Body of pancreas (tissue), 4 donors: ENCODE measurements at regions not wholly inside any gene's neighbourhood (a gene's known extent, or its start where the extent isn't known, plus 50 kb on each side); places are given as distances from the start of the nearest gene placed in this dataset.

Experiments used
- ATAC-seq: fragments of 150-250 bp; one replicate; pipeline ENCODE4 v1.9.1; 2016
- DNase-seq, 4 donors: peaks; one replicate each; pipeline ENCODE4 v3.0.0-alpha.2; 2019
- H3K27ac ChIP-seq, 4 donors: fragments of 200-600 bp; sonication (generic); 1 replicate in 3 of 4; 2 replicates in 1 of 4; pipeline versions ENCODE4 v1.5.1 to v1.6.1; 2016 to 2019; ENCODE audit warnings: mild to moderate bottlenecking in 1 of 4, mixed read lengths in 1 of 4, moderate library complexity in 1 of 4
- H3K27me3 ChIP-seq, 2 donors: fragments of 200-600 bp; sonication (generic); one replicate each; pipeline ENCODE4 v1.6.0; 2016; ENCODE audit warnings: mild to moderate bottlenecking in 1 of 2
- H3K36me3 ChIP-seq, 2 donors: fragments of 200-600 bp; sonication (generic); replicated peaks in 1 of 2; 2 replicates each; pipeline ENCODE4 v1.5.1; 2016; ENCODE audit warnings: low read depth in 2 of 2; ENCODE audit not compliant: insufficient read depth in 1 of 2
- H3K4me1 ChIP-seq: fragments of 200-600 bp; sonication (generic); one replicate; pipeline ENCODE4 v1.6.0; 2016
- H3K4me3 ChIP-seq, 2 donors: fragments of 200-600 bp; sonication (generic); 1 replicate in 1 of 2; 2 replicates in 1 of 2; pipeline ENCODE4 v1.5.1; 2016 to 2019
- H3K9me3 ChIP-seq, 3 donors: fragments of 200-600 bp; sonication (generic); 1 replicate in 2 of 3; 2 replicates in 1 of 3; pipeline ENCODE4 v1.5.1; 2016
- CTCF ChIP-seq, 7 experiments: fragments of 450-650 bp in 4 of 7; fragments of 200-600 bp in 3 of 7; sonication (generic) in 3 of 7; IDR thresholded peaks; one replicate each; pipeline ENCODE4 v1.5.1; 2016 to 2019; ENCODE audit warnings: antibody characterized with exemption in 7 of 7
- POLR2A ChIP-seq, 3 donors: fragments of 450-650 bp; IDR thresholded peaks; one replicate each; pipeline ENCODE4 v1.6.1; 2016; ENCODE audit warnings: antibody characterized with exemption in 3 of 3, mild to moderate bottlenecking in 2 of 3
- WGBS, 2 donors: methylation state at CpG; one replicate each; pipeline ENCODE4 v1.1.5; 2017; 5-methylcytosine and 5-hydroxymethylcytosine counted together
- intact Hi-C: fragments of 100-400 bp; cut with DNase I; formaldehyde crosslinking; loops from one replicate; pipeline ENCODE4 v1.15.1; 2023

- intact Hi-C loops = no loop called here
Observed at GRCh38 chr4:123643691-123644090, 247.1 kb downstream of the SPRY1 start.

GRCh38 chr4:123649250-123649644, 252.7 kb downstream of the SPRY1 start:
- 39 to 50% methylated on average over 4 of the region's 4 CpGs for WGBS, 2 donors
- TF ChIP-seq CTCF (IDR thresholded peaks at IDR 0.05) (no peak), POLR2A (IDR thresholded peaks at IDR 0.05) (no peak)
- Histone ChIP-seq H3K9me3 (no peaks in the 10 kb centered on the region), H3K4me3 (no peak overlapping the region), H3K4me1 (peaks cover 39% of the 10 kb centered on the region), H3K27ac (peak overlapping the region; percentile 53 to 85 (median 76)), H3K36me3 (no peaks in the 10 kb centered on the region), H3K27me3 (no peaks in the 10 kb centered on the region)
- intact Hi-C loops = no loop called here
- no peak for DNase-seq
- ATAC-seq = no peak

More at GRCh38 chr4:123643691-123644090, 247.1 kb downstream of the SPRY1 start:
- DNase-seq = no peak
- H3K9me3 ChIP-seq = no peaks in the 10 kb centered on the region
- TF ChIP-seq CTCF (IDR thresholded peaks at IDR 0.05) (no peak), POLR2A (IDR thresholded peaks at IDR 0.05) (no peak)
- H3K4me1 ChIP-seq = peaks cover 4% of the 10 kb centered on the region
- no peak overlapping the region for H3K27ac ChIP-seq
- ATAC-seq = no peak
- H3K4me3 ChIP-seq = no peak overlapping the region
- 72 to 74% methylated on average over 1 of the region's 1 CpG for WGBS, 2 donors
- H3K27me3 ChIP-seq = no peaks in the 10 kb centered on the region
- no peaks in the 10 kb centered on the region for H3K36me3 ChIP-seq

GRCh38 chr4:123649645-123650391, 253.2 kb downstream of the SPRY1 start:
- peak; percentile 93 for ATAC-seq
- Histone ChIP-seq H3K27me3 (no peaks in the 10 kb centered on the region), H3K4me1 (peaks cover 39% of the 10 kb centered on the region), H3K36me3 (no peaks in the 10 kb centered on the region), H3K4me3 (no peak overlapping the region), H3K27ac (peak overlapping the region; percentile 53 to 85 (median 76)), H3K9me3 (no peaks in the 10 kb centered on the region)
- 13 to 15% methylated on average over 11 of the region's 11 CpGs for WGBS, 2 donors
- TF ChIP-seq POLR2A (IDR thresholded peaks at IDR 0.05) = peak in 2 of 3 donors; percentile 66 to 78
- TF ChIP-seq CTCF (IDR thresholded peaks at IDR 0.05) = peak in 3 of 7 experiments; percentile 13 to 17 (median 14)
- intact Hi-C loops = loop anchor here (10.0 kb wide), 1 partner anchor 265 kb away; no protein-coding TSS in a partner anchor
- DNase-seq = peak; percentile 71 to 84 (median 78)

- TF ChIP-seq CTCF (IDR thresholded peaks at IDR 0.05) = no peak
- TF ChIP-seq POLR2A (IDR thresholded peaks at IDR 0.05) = no peak
- Histone ChIP-seq H3K9me3 (no peaks in the 10 kb centered on the region), H3K4me1 (peaks cover 39% of the 10 kb centered on the region), H3K4me3 (no peak overlapping the region), H3K27ac (peak overlapping the region; percentile 21 to 85 (median 76)), H3K27me3 (no peaks in the 10 kb centered on the region), H3K36me3 (no peaks in the 10 kb centered on the region)
- whole genome bisulfite sequencing, 2 donors = 36 to 43% methylated on average over 2 of the region's 2 CpGs
- DNase-seq (no peak), ATAC-seq (no peak)
- intact Hi-C loops = loop anchor here (10.0 kb wide), 1 partner anchor 266 kb away; no protein-coding TSS in a partner anchor
Observed at GRCh38 chr4:123651066-123651465, 254.5 kb downstream of the SPRY1 start.
